ENCODE measurements at regions not wholly inside any gene's neighbourhood (a gene's known extent, or its start where the extent isn't known, plus 50 kb on each side); places are given as distances from the start of the nearest gene placed in this dataset.

DNA sequence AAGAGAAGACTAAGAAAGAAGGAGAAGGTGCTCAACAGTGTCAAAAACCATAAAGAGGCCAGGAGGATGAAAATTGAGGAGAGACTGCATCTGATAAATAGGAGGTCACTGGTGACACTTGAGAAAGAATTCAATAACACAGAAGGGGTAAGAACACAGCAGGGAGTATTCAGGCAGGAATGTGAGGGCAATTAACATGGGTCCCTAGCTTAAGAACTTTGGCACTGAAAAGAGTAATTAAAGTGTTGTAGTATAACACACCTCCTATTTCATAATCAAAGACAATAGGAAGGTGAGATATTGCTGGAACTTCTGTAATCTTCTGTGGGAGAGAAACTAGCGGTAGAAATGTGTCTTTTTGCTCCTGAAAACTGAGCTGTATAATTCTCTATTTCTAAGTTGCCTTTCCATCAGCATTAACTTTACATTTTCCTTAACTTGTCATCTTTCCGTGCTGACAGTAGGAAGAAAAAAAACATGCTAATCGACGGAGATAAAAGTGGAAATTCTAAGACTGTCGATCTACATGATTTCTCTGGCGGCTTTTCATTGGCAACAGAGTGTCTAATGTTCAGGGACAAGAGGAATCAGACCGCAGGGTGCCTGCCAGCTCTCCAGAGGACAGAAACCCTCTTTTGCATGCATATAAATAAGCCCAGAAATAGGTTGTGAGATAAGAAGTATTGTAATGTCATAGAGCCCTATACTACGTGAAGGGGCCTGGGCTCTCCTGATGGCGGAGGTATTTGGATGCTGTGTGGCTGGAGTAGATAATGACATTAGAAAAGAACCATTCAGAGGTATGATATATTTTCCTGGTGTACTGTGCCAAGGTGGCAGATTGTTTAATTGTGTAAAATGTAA lies 147.9 kb upstream of the GAP43 start:
- DNase-seq (ENCODE audit: low spot score), result no peak

DNA sequence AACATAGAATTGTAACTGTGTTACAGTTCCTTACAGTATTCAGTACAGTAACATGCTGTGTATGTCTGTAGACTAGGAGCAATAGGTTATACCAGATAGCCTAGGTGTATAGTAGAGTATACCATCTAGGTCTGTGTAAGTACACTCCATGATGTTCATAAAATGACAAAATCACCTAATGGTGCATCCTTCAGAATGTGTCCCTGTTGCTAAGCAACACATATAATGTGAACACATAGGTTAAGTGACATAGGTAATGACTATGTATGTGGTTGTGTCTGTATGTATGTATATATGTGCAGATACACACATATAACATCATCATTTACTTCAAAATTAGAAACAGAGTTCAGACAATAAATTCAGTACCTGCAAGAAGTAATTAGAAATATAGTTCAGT lies 146.8 kb upstream of the GAP43 start:
- DNase-seq (ENCODE audit: low spot score), result no peak

DNA sequence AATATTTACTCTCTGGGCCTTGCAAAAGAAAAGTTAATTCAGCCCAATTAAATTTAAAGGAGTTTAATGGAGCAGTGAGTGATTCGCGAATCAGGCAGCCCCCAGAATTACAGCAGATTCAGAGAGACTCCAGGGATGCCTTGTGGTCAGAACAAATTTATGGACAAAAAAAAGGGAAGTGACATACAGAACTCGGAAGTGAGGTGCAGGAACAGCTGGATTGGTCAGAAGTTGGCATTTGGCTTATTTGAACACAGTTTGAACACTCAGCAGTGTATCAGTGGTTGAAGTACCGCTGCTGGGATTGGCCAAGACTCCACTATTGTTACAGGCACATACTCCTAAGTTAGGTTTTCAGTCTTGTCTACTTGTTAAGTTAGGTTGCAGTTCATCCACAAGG lies 145.0 kb upstream of the GAP43 start:
- no peak for DNase-seq (ENCODE audit: low spot score)

DNA sequence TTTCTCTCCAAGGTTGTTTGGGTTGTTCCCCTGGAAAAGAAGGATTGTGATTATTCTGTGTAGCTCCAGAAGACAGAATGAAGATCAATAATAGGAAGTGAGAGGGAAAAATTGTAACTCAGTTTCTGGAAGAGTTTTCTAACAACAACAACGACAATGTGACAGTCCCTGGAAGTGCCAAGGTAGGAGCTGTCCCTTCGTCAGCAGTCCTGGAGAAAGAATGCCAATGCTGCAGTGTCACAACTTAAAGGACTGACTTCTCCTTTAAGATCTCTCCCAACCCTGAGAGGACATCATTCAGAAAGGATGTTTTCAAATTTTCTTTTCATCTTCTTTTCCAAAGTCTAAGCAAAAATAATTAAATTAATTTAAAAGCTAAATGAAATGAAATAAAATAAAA lies 136.4 kb upstream of the GAP43 start:
- DNase-seq (ENCODE audit: low spot score), result no peak

DNA sequence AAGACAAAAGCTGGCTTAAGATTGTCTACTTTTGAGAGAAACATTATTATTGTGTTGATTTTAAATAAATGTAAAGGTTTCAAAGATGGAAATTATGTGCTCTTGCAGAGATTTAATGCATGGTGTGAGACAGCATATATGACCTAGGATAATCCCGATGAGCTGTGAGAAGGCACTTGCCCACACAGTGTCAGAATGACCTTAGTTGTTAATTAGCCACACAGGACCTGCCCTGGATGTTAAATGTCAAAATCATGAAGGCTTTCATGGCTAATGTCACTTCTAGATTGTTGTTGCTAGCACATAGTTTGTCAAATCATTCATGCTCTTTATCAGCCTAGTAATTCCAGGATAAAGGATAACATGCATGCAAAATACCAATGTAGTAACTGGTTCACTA lies 135.3 kb upstream of the GAP43 start:
- DNase-seq (ENCODE audit: low spot score), result no peak

DNA sequence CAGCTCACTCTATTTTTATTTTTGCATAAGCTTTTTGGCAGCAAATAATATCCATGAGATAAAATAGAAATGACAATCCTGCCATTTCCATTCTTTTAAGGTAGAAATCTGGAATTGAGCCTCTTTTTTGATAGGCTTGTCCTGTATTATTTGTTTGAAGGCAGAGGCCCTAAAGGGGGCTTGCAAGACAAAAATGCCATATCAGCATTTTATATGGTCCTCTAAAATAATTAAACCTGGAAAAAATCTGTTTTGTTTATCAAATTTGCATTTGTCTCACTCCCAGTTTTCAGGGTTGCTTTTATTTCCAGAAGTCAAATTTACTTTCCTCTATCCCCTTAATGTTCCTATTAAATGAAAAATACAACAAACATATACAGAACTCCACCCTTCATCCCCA lies 134.9 kb upstream of the GAP43 start:
- no peak for DNase-seq (ENCODE audit: low spot score)

DNA sequence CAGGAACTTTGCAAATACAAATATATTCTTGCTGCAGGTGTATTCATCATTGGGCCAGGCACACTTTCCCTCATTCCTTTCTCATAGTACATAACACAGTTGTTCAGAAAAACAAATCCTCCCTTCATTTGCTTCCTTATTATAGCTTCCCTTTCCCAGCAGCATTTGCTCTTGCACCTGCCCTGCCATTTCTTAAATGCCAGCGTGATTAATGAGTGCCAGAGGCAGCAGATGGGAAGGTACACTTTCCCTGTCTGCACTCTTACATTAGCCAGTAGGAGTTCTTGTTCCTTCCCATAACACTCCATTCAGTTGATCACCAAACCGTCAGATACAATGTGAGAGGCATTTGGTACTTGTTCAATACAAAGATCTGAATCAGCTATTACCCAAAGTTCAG lies 128.5 kb upstream of the GAP43 start:
- DNase-seq (ENCODE audit: low spot score), result no peak

DNA sequence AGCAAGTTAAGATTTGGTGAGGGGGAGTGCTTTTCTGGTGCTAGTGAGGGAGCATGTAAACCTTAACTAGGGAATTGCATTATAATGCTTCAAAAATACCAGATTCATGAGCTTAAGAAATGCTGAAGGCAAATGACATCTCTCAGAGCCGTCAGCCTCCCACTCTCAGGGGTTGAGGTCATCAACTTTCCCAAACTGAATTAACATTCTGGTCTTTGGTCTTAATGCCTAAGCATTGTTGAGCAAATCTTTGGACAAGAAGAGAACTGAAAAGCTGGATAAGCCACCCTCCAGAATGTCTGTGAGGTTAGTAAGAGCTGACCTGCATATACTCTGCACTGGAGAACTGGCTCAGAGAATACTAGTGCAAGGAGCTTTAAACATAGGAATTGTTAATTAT lies 124.9 kb upstream of the GAP43 start:
- DNase-seq (ENCODE audit: low spot score), result no peak

DNA sequence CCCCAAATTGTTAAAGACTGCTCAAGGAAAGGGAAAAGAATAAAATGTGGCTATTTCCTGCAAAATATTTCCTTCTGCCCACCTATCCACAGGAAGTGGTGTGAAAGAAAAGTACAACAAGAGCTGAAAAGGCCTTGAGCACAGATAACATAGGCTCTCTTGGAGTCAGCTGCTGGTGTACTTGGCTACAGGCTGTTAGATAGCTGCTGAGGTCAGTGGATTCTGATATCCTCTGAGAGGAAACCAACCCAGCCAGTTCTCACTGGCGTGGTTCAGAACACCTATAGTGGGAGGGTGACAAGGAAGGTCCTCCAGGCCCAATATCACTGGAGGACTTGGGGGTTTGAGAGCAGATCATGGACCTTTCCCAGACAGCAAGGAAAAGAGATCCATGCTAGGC lies 124.4 kb upstream of the GAP43 start:
- no peak for DNase-seq (ENCODE audit: low spot score)

DNA sequence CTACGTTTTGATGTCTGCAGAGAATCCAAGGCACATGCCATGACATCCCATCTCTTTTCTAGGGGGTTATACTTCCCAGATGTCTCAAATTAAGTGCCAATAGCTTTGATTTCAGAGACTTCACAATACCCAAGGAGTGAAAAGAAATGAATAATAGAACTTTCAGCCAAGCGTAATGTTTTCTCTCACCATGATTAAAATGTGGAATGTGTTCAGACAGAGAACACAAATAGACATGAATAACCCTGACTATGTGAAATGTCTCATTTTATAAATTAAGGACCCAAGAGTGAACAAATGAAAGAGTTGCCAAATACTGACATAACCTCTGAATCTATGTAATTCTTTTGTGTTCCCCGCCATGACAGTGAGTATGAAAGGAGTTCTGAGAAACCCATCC lies 123.6 kb upstream of the GAP43 start:
- no peak for DNase-seq (ENCODE audit: low spot score)

DNA sequence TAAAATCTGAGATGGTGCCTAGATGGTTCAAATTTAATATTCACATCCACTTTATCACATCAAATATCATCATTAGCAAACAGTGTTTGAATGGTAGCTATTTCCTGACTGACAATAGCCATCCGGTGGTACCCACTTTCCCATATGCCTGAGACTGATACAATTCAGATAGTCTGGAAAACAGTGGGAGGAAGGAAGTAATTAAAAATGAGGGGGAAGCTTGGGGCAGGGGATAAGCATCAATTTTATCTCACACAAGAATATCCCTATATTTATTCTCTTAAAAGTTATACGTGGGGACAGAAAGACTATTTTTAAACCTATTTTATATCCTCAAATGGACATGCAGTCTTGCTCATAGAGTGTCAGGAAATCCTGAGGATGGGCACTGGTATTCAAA lies 122.5 kb upstream of the GAP43 start:
- DNase-seq (ENCODE audit: low spot score), result no peak

DNA sequence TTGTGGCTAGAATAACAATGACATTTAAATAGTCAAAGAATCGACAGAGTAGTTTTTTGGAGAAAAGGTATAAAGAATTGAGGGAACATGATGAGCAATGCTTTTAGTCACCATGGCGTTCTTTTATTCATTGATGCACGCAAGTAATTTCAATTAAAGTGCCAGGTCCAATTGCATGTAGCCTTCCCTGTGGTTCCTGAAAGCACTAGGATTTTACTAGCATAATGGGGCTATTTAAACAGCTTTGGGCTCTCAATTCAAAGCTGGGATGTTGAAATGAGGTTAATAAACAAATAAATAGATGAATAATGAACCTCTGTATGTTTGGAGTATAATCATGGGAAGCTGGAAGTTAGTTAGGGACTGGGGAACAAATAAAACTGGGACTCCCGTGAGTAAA lies 121.2 kb upstream of the GAP43 start:
- DNase-seq (ENCODE audit: low spot score), result no peak

DNA sequence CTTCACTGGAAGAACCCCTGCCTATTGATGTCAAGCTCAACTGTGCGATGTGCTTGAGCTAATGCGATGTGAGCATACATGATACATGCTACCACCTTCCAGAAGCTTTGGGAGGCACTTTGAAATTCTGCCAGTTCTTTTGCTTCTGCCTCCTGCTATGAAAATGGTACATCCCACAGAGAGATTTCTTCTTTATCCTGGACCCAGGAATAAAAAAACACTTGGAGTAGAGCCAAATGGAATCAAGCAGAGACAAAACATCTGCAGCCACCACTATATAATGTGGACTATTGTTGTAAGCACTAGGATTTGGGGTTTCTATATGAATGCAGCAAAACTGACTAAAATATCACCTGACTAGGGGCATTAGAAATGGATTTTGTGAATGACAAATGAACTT lies 119.9 kb upstream of the GAP43 start:
- no peak for DNase-seq (ENCODE audit: low spot score)

DNA sequence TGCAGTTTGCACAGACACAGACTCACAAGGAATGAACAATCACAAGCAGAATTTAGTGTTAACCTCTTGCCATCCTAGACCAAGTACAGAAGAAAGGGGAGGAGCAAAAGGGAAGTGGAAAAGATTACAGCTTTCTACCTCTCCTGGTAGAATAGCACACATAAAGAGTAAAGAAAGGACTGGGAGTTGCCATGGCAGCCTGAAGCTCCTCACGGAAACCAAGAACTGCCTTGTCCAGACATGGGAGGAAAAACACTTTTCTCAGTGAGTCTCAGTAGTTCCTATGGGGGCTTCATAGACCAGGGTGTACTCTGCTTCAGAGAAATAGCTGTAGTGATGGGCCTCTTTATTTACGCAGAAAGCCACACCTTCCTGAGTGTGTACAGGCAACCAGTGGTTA lies 114.7 kb upstream of the GAP43 start:
- DNase-seq (ENCODE audit: low spot score), result no peak

DNA sequence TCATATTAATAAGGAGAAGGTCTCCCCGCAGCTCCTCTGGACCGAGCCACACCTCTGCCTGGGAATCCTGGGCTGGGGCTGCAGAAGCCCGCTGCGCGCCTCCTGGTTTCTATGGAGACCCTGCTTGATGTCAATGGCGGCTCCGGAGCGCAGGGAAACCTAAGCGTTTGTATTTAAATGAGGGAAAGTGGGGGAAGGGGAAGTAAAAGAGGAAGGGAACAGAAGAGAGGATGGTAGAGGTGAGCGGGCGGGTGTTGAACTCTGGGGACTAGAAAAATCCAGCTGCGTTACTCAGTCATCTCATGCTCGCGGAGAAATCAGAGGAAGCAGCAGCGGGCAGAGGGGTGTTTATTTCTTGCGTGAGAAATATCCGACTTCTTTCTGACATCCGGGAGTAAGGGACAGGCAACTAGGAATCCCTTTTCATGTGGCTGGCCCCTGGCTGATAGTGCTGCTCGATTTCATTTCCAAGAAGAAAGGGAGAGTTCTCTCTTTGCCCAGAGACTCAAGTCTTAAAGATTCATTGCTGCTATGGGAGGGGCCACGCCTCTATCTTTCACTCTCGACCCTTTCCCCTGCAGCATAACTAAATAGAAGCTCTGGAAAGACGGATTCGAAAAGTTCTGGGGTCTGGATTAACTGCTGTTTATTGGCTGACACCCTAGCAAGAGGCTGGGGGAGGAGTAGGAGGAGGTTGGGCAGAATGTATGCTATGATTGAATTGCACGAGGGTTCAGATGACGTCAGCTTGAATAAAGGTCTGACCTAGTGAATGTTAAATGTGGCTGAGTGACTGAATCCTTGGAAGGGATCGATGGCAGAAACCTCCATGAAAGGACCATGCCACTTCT lies 110.5 kb upstream of the GAP43 start:
- peak; percentile 31 for DNase-seq (ENCODE audit: low spot score)

DNA sequence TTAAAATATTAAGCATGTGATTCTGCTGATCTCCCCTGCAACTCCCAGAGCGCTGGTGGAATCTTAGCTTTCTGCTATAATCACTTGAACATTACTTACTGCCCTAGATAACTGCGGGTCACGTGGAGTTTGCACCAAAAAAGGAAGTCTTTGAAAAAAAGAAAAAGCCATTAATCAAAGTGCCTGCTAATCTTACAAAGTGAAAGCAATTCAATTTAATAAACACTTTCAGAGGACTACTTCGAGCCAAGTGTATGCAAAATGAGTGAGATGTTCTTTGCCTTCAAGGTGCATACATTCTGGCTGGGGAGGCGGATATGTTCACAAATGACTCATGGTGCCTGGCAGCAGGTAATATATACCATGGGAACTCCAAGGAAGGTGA lies 109.9 kb upstream of the GAP43 start:
- peak; percentile 10 for DNase-seq (ENCODE audit: low spot score)

DNA sequence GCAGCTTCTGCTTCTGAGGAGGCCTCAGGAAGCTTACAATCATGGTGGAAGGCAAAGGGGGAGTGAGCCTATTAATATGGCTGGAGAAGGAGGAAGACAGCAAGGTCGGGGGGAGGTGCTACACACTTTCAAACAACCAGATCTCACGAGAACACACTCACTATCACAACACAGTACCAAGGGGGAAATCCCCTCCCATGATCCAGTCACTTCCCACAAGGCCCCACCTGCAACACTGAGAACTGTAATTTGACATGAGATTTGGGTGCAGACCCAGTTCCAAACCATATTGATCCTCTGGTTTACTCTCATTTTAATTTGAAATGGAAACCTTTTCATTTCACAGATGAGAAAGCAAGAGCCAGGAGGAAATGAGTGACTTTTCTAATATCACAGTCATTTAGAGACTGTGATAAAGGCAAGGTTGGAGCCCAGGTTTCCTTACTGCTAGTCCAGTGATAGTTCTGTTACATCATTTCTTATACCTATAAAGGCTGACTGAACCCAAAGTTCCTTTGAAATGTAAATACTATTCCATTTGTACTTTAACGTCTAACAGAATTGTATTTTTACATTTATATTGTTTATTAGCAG lies 105.8 kb upstream of the GAP43 start:
- no peak for DNase-seq (ENCODE audit: low spot score)

DNA sequence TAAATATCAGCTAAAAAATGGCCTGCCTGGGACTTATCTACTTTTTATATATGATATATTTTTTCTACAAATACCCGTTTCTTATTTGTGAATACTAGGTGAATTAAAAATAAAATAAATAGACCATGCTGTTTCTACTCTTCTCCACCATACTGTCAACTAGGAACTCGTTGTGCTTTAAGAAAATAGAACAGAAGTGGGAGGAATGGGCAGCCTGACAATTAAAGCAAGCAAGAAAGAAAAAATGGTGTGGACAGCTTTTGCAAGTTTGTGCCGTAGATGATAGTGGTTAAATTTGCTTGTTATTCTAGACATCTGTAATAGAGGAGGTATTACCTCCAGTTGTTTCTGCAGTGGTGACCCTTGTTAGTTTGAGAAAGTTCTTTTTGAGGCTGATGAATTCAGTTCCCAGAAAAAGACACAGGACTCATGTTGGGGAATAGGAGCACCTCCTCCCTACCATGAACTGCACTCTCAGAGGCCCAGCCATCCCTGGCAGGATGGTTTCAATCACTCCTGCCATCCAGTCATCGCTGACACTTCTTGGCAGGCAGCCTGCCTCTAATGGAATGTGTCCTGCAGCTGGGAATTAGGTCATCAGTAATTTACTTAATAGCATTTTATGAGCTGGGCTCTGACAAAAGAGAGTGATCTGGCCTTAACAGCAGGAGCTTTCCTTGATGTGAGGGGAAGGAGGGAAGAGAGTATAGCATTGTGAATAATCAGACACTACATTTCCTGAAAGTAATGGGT lies 105.0 kb upstream of the GAP43 start:
- DNase-seq (ENCODE audit: low spot score), result peak; percentile 82

DNA sequence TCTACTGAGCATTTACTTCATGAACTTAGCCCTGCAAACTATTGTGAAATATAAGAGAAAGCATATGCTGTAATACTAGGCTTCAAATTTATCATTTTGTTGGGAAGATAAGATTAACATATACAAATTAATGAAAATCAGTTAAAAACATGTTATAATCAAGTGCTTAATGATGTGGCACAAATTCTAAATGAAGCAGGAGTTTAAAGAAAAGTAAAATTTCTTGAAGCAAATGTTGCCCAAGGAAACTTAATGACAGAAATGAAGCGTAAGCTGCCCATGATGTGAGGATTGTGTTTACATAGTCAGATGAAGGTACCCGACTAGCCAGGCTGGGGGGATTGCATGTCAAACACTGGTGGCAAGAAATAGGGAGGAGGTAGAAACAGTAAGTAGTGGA lies 103.1 kb upstream of the GAP43 start:
- DNase-seq (ENCODE audit: low spot score), result no peak

DNA sequence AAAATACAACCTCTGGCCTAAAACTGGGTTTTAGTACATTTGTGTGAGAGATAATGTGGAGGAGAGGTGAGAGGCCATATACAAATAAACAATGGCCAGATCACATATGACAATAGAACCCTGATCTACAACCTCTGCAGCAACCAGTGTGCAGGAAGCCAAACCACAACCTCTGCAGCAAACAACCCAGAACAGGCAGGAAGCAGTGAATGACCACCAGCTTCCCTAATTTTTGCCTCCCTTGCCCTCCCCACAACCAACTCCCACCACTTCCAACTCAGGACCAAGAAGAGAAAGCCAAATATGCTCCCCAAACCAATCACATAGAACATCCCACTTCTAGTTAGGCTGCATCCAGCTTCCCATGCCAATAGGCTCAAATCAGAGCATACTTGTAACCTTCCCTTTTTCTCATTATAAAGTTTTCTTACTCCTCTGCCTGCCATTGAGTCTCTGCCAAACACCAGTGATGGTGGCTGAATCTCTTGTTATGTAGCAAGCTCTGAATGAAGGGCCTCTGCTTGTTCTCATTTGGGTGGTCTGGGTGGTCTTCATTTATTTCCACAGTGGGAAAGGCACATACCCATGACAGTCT lies 102.6 kb upstream of the GAP43 start:
- no peak for DNase-seq (ENCODE audit: low spot score)

DNA sequence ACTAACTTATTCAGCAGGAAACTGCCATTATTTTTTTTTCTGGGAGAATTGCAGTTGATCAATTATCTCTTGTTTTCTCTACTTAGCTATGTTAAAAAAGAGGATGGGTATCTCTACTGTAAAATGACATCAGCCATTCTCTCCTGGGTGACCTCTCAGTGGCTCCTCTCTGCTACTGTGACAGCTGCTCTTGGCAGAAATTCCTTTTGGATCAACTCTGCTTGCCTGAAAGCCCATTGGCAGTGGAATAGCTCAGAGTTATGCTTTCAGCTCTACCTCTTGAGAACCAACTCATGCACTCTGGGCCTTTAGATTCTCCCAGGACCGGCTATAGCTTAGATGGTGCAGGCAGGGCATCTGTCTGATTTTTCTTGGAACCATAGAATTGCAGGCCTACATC lies 99.9 kb upstream of the GAP43 start:
- DNase-seq (ENCODE audit: low spot score), result no peak

DNA sequence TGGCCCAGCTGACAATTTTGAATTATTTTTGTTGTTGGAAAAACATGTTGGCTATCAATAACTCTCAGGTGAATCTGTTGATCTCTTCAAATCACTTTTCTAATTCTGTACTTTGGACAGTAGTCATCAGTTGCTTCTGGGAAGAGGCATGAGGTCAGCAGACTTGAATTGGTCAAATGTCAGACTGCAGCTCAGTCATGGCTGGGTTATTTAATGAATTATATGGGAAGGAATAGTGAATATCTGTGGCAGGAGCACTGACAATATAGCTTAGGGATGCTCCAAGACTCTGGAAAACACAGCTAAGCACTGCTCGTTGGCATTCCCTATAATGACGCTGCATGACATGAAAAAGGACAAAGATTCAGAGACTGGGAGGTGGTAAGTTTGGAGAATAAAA lies 98.8 kb upstream of the GAP43 start:
- DNase-seq (ENCODE audit: low spot score), result no peak

Measured in AG08395 (cell line).